Mesodermal cell (in vitro differentiated cells): ENCODE measurements at regions not wholly inside any gene's neighbourhood (a gene's known extent, or its start where the extent isn't known, plus 50 kb on each side); places are given as distances from the start of the nearest gene placed in this dataset.

Experiments
- H3K27ac ChIP-seq: 2 replicates; pipeline ENCODE4 v1.7.0; 2013; ENCODE audit warnings: mild to moderate bottlenecking, low read depth, low read length, moderate library complexity; ENCODE audit not compliant: severe bottlenecking
- H3K36me3 ChIP-seq: 2 replicates; pipeline ENCODE4 v1.7.1; 2013; ENCODE audit warnings: mild to moderate bottlenecking, low read length, moderate library complexity; ENCODE audit not compliant: control insufficient read depth, insufficient read depth
- H3K4me1 ChIP-seq: one replicate; pipeline ENCODE4 v1.7.1; 2013; ENCODE audit warnings: mild to moderate bottlenecking, low read length; ENCODE audit not compliant: insufficient read depth, control insufficient read depth, poor library complexity, severe bottlenecking
- H3K4me3 ChIP-seq: 2 replicates; pipeline ENCODE4 v1.7.0; 2013; ENCODE audit warnings: low read length, control low read depth, mild to moderate bottlenecking; ENCODE audit not compliant: insufficient read depth, poor library complexity, severe bottlenecking; ENCODE audit errors: extremely low read depth
- H3K9me3 ChIP-seq: 2 replicates; pipeline ENCODE4 v1.7.1; 2013; ENCODE audit warnings: mild to moderate bottlenecking, low read length, moderate library complexity; ENCODE audit not compliant: control insufficient read depth
- WGBS, 2 experiments: methylation state at CpG; one replicate each; pipeline ENCODE4 v1.1.5; 2013; ENCODE audit warnings: missing lambda C conversion rate in 2 of 2; ENCODE audit not compliant: insufficient coverage in 2 of 2; 5-methylcytosine and 5-hydroxymethylcytosine counted together

DNA sequence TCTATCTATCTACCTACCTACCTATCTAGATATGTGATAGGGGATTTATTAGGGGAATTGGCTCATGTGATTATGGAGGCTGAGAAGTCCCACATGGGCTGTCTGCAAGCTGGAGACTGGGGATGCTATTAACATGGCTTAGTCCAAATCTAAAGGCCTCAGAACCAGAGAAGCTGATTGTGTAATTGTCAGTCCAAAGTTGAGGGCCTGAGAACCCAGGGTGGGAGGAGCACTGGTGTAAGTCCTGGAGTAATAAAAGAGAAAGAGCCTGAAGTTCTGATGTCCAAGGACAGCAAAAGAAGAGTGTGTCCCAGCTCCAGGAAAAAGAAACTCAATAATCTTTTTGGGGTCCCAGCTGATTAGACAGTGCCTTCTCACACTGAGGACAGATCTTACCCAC lies 98.5 kb upstream of the SEL1L start:
- no peaks in the 10 kb centered on the region for H3K36me3 ChIP-seq
- no peak overlapping the region for H3K4me3 ChIP-seq
- no peaks in the 10 kb centered on the region for H3K4me1 ChIP-seq
- no peak overlapping the region for H3K27ac ChIP-seq
- H3K9me3 ChIP-seq = no peaks in the 10 kb centered on the region

DNA sequence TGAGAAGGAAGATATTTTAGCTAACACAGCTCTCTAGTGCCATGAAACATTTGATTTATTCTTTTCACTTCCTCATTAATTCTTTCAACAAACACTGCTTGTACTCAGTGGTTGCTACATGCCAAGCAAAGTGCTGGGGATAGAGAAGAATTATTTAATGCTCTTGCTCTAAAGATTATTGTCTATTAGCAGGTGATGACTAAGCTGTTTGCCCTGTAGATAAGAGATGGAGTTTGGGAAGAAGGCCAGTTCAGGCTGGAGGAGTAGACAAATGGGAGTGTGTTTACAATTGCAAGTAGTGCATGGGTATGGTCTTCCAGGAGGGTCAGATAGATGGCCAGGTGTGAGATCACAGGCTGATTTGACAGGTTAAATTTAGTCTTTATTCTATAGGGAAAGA lies 99.8 kb upstream of the SEL1L start:
- Histone ChIP-seq H3K27ac (no peak overlapping the region), H3K4me3 (no peak overlapping the region), H3K9me3 (no peaks in the 10 kb centered on the region), H3K36me3 (no peaks in the 10 kb centered on the region), H3K4me1 (no peaks in the 10 kb centered on the region)

DNA sequence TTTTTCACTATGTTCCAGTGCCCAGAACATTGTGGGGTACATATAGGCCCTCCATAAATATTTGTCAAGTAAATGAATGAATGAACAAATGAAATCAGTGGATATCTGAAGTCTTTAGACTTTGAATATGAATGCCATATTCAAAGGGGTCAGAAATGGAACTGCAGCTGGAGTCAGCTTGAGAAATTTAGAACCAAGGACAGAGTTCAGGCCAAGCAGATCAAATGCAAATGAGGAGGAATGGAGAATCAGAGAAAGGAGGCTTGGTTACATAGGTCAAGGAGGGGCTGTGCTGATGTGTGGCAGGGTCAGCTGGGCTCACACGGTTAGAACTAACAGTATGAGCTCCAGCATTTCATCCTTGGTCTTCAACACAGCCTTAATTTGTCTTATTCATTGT lies 104.0 kb upstream of the SEL1L start:
- H3K4me3 ChIP-seq = no peak overlapping the region
- H3K27ac ChIP-seq = no peak overlapping the region
- H3K9me3 ChIP-seq = no peaks in the 10 kb centered on the region
- no peaks in the 10 kb centered on the region for H3K4me1 ChIP-seq
- no peaks in the 10 kb centered on the region for H3K36me3 ChIP-seq
- WGBS, 2 experiments = 40% methylated on average over 1 of the region's 1 CpG; no CpG with 5 or more reads in 1 of the 2 experiments

DNA sequence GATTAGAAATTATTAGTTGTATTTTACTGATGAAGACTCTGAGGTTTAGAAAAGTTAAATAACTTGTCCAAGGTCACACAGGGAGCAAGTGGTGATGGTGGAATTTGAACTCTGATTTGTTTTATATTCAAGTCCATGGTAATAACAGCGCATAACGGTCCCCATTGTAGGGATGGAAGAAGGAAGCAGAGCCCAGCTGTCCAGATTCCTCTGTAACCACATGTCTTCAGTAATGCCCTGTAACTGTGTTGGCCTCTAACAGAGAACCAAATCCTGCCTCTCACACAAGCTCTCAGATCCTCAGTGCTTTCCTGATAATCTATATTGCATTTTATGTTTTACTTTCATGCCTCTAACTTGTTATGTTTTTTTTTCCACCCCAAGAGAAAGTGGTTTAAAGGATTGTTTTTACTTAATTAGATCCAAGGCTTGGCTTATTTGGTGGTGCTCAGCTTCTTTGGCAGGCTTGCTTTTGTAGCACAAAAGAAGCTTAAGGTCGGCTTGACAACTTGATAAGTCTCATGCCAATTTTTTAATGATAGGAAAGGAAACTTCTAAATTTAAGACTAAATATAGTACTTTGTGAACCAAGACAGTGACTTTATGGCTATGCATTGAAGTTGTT lies 105.1 kb upstream of the SEL1L start:
- Histone ChIP-seq H3K36me3 (no peaks in the 10 kb centered on the region), H3K9me3 (no peaks in the 10 kb centered on the region), H3K27ac (no peak overlapping the region), H3K4me3 (no peak overlapping the region), H3K4me1 (no peaks in the 10 kb centered on the region)
- 93 to 100% methylated on average over 2 to 3 of the region's 3 CpGs for WGBS, 2 experiments

DNA sequence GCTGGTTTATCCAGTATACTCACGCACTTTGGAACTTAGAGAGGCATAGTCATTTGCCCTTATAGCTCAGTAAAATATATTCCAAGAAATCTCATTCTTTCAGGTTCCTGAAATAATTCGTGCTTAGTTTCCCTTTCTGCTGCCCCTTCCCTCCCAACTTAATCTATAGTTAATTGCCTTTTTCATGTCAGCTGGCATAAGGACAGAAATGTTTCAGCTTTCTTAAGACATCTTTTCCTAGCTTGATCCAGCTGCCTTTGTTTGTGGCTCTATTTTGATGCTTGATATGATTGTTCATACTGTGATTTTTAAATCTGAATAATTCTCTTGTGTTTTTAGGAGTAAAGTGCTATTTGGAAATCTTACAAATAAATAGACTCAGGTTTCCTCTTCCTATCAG lies 120.0 kb upstream of the SEL1L start:
- no peak overlapping the region for H3K4me3 ChIP-seq
- no peaks in the 10 kb centered on the region for H3K36me3 ChIP-seq
- no peaks in the 10 kb centered on the region for H3K9me3 ChIP-seq
- no peak overlapping the region for H3K27ac ChIP-seq
- WGBS, 2 experiments = 88 to 100% methylated on average over 1 to 2 of the region's 2 CpGs
- peaks cover 4% of the 10 kb centered on the region for H3K4me1 ChIP-seq

DNA sequence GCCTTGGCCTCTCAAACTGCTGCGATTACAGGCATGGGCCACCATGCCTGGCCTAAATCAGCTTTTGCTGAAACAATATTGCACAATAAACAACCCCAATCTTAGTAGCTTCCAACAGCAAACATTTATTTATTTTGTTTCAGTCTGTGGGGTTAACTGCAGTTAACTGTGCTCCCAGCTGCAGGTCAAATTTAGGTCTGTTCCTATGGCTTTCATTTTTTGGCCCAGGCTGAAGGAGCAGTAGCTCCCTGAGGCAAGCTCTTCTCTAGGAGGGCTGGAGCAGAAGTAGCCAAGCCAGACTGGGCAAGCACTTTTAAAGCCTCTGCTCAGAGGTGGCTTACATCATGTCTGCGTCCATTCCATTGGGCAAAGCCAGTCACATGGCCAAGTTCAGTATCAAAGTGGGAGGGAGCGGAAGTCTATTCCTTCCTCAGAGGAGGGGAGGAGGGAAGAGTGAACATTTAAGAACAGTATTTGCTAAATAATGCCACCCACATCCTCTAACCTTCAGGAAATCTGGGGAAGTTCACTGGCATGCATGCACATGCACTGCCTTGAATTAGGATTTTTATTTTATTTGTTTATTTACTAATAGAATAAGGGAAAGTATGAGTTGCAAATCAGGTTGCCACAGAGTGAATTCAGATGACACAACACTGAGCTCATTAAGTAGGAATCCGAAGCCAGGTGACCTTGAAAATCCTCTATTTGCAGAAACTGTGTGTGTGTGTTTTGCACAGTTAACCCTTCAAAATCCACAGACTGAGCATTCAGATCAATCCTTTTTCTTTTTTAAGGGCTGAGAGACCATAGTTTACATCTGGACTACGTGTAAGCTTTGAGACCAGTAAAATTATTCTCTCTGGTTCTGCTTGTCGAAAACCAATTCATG lies 122.0 kb upstream of the SEL1L start:
- H3K9me3 ChIP-seq = no peaks in the 10 kb centered on the region

DNA sequence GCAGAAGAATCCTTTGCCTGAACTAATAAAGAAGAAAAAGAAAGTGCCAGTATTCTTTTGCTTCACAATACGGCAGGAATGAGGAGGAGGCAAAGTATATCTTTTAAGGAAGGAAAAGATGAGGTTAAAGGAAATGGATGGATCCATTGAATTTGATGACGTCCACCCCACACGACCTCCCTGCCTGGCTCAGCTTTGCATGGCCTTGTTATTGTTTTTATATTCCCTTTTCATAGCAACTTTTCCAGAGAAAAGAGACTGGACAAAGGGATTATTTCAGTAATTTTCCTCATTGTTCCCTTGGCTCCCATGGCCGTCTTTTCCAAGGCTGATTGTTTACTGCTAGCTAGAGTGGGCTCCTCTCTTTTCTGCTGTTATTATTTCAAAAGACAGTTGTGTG lies 123.2 kb upstream of the SEL1L start:
- Histone ChIP-seq H3K4me1 (peaks cover 4% of the 10 kb centered on the region), H3K27ac (no peak overlapping the region), H3K4me3 (no peak overlapping the region), H3K9me3 (no peaks in the 10 kb centered on the region), H3K36me3 (no peaks in the 10 kb centered on the region)
- 56 to 87% methylated on average over 3 of the region's 4 CpGs for WGBS, 2 experiments

More for the DNA sequence above, 122.0 kb upstream of the SEL1L start:
- WGBS, 2 experiments = 77 to 90% methylated on average over 3 to 4 of the region's 6 CpGs
- no peaks in the 10 kb centered on the region for H3K36me3 ChIP-seq
- H3K27ac ChIP-seq = peak overlapping the region; percentile 1
- no peak overlapping the region for H3K4me3 ChIP-seq
- H3K4me1 ChIP-seq = peaks cover 4% of the 10 kb centered on the region

DNA sequence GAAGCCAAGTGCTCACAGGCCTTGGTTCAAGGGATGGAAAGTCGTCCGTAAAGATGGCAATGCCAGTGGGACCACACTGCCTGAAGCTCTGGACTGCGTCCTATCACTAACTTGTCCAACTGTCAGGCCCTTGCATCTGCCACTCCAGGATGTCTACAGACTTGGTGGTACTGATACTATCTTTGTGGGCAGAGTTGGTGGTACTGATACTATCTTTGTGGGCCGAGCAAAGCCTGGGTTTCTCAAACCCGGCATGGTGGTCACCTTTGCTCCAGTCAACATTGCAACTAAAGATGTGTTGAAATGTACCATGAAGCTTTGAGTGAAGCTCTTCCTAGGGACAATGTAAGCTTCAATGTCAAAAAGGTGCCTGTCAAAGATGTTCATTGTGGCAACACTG lies 128.4 kb upstream of the SEL1L start:
- no peaks in the 10 kb centered on the region for H3K4me1 ChIP-seq
- 77 to 93% methylated on average over 3 to 4 of the region's 5 CpGs for WGBS, 2 experiments
- no peak overlapping the region for H3K27ac ChIP-seq
- no peaks in the 10 kb centered on the region for H3K36me3 ChIP-seq
- no peak overlapping the region for H3K4me3 ChIP-seq
- no peaks in the 10 kb centered on the region for H3K9me3 ChIP-seq

DNA sequence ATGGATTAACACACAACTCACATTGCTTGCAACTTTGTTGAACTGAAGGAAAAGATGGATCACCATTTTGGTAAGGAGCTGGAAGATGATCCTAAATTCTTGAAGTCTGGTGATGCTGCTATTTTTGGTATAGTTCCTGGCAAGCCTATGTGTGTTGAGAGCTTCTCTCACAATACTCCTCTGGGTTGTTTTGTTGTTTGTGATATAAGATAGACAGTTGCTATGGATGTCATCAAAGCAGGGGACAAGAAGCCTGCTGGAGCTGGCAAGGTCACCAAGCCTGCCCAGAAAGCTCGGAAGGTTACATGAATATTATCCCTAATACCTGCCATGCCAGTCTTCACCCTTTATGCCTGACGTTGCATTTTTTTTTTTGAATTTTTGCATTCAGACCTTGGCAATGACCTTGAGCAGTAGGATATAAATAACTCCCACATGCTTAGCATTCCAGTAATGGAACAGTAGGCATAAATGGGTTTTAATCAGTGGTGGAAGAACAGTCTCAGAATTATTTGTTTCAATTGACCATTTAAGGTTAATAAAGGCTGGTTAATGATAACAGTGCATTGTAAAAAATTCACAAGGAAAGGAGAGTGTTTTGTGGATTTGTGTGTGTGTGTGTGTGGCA lies 129.0 kb upstream of the SEL1L start:
- Histone ChIP-seq H3K36me3 (no peaks in the 10 kb centered on the region), H3K9me3 (no peaks in the 10 kb centered on the region), H3K4me1 (no peaks in the 10 kb centered on the region), H3K27ac (no peak overlapping the region), H3K4me3 (no peak overlapping the region)
- WGBS, 2 experiments = 83 to 90% methylated on average over 2 of the region's 2 CpGs

DNA sequence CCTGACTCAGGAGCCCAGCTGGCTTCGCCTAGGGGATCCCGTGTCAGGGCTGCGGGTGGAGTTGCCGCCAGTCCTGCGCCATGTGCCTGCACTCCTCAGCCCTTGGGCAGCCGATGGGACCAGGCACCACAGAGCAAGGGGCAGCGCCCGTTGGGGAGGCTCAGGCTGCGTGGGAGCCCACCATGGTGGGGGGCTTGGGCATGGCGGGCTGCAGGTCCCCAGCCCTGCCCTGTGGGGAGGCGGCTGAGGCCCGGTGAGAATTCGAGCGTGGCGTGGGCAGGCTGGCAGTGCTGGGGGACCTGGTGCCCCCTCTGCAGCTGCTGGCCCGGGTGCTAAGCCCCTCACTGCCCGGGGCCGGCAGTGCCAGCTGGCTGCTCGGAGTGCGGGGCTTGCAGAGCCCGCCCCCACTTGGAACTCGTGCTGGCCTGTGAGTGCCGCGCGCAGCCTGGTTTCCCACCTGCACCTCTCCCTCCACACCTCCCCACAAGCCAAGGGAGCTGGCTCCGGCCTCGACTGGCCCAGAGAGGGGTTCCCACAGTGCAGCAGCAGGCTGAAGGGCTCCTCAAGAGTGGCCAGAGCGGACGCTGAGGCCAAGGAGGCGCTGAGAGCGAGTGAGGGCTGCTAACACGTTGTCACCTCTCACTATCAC lies 135.1 kb upstream of the SEL1L start:
- Histone ChIP-seq H3K9me3 (peaks cover 5% of the 10 kb centered on the region), H3K4me3 (no peak overlapping the region), H3K27ac (no peak overlapping the region), H3K4me1 (no peaks in the 10 kb centered on the region), H3K36me3 (no peaks in the 10 kb centered on the region)
- 94 to 95% methylated on average over 18 to 26 of the region's 32 CpGs for WGBS, 2 experiments
